Suppressor macrophage (primary cell): ENCODE measurements at regions not wholly inside any gene's neighbourhood (a gene's known extent, or its start where the extent isn't known, plus 50 kb on each side); places are given as distances from the start of the nearest gene placed in this dataset.

ENCODE experiments used
- DNase-seq, 4 experiments: peaks; one replicate each; pipeline ENCODE4 v3.0.0-alpha.2; 2020 to 2022

- no peak for DNase-seq
Observed at GRCh38 chr1:199163267-199163666, 524.4 kb downstream of the PTPRC start.

GRCh38 chr1:199163670-199164069 lies 524.8 kb downstream of the PTPRC start:
- no peak for DNase-seq

GRCh38 chr1:199167460-199167859 lies 528.6 kb downstream of the PTPRC start:
- no peak for DNase-seq

- DNase-seq: no peak
Observed at GRCh38 chr1:199168888-199169585, 530.2 kb downstream of the PTPRC start.

- DNase-seq: no peak
Observed at GRCh38 chr1:199170711-199171110, 531.9 kb downstream of the PTPRC start.

DNA sequence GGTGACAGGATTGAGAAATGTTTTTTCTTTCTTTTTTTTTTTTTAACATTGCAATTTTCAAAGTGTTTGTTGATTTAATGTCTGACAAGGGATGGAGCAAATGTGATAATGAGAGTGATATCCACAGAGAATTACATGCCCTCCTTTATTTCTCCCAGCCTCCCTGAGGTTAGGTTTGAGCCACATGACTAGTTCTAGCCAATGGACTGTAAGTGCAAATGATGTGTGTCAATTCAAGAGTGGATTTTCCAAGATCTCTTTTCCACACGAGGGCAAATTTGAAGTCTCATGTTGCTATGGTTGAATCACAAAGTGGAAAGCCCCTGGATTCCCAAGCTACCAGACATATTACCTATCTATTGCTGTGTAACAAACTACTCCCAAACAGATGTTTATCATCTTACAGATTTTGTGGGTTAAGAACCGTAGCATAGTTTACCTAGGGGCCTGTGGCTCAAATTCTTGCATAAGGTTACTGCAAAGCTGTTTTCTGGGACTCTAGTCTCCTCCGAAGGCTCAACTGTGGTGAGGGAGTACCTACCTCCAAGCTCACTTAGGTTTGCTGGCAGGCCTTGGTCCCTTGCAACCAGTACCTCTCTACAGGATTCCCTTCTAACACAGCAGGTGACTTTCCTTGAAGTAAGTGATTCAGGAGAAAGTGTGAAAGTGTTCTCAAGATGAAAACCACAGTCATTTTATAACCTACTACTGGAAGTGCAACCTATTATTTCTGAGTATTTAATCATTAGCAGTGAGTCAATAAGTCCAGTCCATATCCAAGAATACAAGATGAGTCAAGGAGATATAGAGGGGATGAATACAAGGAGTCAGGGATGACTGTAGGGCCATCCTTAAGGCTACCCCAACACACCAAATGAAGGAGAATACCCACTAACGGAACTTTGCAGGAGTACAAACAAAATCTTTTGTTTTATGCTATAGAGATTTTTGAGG lies 533.6 kb downstream of the PTPRC start:
- DNase-seq: no peak

GRCh38 chr1:199173356-199173755 lies 534.5 kb downstream of the PTPRC start:
- DNase-seq: peak in 2 of 4 experiments; percentile 10

DNA sequence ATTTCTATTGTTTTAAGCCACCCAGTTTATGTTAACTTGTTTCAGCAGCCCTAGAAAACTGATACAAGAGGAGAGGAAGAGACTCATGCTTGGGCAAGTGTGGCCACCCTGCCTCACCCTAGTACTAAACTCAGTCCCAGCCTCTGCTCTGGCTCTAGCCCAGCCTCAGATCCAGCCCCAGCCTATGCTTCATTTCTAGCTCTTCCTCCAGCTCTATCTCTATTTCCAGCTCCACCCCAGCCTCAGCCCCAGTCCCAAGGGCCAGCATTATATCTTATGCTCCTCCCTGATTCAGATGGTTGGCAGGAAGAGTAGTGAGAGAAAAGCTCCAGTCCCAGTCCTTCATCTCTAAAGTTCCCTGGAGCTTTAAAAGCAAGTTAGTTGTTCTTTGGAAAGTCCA lies 535.5 kb downstream of the PTPRC start:
- no peak for DNase-seq

GRCh38 chr1:199176713-199177112 lies 537.9 kb downstream of the PTPRC start:
- DNase-seq: no peak

GRCh38 chr1:199177241-199177640 lies 538.4 kb downstream of the PTPRC start:
- no peak for DNase-seq

- DNase-seq: no peak
Observed at GRCh38 chr1:199178646-199179045, 539.8 kb downstream of the PTPRC start.

DNA sequence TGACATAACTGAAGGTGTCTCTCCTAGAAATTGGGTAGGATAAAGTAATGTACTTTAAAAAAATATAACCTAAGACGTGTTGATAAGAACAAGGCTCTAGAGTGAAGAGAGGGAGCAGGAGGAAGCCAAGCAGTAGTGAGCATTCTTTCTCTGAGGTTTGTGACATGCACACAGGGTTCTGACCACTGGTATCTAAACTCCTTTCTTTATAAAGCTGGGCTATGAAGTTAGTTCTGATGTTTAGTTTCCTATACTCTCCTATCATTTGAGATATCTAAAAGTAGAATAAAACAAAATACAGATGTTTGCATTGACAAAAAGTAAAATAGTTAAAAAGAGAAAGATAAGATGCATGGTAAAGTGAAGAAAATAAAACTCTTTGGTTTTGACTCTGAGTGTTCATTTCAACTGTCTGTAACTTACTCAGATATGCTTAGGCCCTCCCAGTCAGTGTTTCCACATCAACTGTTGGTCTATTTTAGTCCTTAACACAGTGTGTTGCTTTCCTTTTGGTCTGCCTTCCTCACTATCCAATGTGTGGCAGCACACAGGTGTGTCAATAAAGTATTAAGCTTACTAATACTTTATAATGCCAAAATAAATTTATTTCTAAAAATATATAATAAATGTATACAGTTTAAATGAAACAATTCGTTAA lies 543.5 kb downstream of the PTPRC start:
- no peak for DNase-seq

DNA sequence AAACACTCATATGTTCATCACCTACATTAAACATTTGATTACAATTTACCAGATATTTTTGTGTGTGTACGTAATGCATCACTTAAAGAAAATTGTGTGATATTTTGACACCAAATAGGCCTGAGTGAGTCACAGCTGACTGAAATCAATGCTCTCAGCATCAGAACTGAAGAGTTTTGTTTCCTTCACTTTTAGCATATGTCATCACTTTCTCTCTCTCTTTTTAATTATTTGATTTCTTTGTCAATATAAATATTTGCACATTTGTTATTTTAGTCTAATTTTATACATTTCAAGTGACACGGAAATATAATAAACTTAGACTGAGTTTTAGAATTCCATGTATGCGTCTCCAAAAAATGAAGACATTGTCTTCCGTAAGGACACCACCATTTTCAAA lies 545.3 kb downstream of the PTPRC start:
- no peak for DNase-seq

DNA sequence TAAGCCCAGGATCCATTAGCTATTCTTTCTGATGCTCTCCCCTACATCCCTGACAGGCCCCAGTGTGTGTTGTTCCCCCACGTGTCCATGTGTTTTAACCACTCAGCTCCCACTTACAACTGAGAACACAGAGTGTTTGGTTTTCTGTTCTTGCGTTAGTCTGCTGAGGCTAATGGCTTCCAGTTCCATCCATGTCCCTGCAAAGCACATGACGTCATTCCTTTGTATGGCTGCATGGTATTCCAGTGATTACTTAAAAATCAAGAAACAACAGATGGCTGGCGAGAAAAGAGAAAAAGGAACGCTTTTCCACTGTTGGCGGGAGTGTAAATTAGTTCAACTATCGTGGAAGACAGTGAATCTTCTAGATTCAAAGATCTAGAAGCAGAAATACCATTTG lies 556.0 kb downstream of the PTPRC start:
- no peak for DNase-seq

- no peak for DNase-seq
Observed at GRCh38 chr1:199197695-199198094, 558.9 kb downstream of the PTPRC start.

DNA sequence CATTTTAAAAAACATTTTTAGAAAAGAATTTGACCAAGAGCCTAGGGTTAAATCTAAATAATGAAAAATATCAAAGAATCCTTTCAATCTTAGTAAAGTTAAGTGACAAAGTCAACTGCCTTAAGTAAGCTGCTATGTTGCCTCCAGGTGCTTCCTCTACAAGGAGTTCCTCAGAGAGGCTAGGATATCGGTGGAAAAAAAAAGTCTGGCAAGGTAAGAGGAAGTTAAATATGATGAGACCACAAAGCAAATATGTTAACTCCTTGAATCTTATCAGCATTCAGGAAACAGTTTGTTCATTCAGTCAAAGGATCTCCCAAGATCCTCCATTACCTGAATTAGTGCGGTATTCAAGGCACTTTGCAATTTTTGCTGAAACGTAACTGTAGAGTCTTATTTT lies 563.5 kb downstream of the PTPRC start:
- DNase-seq: no peak

DNA sequence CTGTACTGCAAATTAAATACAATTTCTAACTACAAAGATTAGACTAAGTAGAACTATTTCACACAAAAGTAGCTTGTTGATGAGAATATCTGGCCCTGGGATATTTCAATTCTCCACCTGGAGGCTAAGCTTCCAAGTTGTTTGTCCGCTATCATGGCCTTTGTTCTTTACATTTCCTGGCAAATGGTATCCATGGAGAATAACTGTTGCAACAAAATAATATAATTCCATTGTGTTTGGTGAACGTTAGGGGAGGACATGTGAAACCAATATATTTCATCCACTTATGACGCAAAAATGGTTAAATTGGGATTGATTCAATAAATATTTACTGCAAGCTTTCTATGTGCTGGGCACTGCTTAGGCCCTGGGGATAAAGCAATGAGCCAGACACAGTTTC lies 565.4 kb downstream of the PTPRC start:
- no peak for DNase-seq

- no peak for DNase-seq
Observed at GRCh38 chr1:199205740-199206441, 567.1 kb downstream of the PTPRC start.

DNA sequence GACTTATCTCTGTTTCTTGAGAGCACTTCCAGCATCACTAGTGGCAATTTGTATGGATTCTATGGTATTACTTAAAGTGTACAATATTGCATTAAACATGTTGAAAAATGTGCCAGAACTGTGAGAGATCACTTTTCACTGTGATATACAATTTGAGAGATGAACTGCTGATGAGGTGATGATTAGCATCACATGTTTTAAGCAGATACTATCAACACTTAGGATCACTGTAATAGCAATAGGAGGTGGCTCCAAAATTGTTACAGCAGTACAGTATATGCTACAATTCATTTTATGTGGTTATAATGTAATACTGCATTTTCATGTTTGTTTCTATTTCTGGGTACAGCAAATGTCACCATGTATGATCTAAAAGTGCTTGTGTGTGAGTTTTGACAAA lies 570.0 kb downstream of the PTPRC start:
- DNase-seq: no peak

DNA sequence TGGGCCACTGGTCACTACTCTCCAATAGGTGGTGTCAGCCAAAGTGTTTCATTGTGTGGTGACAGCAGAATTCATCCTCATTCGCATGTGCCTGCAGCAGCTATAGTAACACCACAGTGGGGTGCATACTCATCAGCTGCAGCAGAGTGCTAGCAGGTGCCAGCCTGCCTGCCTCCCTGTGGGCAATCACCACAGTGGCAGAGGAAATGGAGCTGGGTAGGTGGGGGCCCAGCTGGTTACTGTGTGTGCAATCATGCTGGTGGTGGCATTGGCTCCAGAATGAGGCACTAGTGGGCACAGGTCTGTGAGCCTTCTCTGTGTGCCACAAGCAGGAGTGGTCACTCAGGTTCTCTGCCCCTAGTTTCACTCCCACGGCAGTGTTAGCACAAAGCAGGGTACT lies 579.2 kb downstream of the PTPRC start:
- no peak for DNase-seq

DNA sequence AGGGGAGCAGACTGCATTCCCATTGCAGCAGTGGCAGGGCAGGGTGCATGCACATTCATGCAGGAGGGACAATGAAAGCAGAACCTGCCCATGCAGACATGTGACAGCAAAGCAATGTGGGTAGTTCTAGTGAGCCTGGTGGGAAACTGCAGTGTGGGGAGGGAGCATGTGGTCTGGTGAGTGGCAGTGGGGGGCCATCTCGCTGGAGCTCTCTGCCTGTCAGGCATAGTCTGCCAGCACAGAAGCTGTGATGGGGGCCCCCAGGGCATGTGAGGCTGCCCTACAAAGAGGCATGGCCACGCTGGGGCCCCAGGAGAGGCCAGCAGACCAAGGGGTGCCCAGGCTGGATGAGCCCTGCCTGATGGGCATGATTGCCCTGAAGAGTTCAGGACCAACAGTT lies 579.7 kb downstream of the PTPRC start:
- DNase-seq: no peak

DNA sequence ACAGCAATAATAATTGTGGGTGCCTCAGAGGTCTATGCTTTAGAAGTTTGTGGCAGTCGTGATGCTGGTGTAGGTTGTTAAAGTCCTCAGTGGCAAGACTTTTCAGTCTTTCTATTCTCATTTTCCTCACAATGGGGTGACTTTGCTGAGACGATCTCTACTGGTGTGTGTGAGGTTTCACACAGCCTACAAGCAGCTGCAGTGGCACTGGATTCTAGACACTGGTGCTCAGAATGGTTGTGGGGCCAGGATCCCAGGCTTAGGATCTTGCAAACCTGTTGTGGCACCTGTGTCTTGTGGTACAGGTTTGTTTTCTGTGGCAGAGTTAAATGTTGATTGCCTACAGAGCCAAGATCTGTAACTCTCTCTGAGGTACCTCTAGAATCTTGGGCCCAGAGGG lies 581.2 kb downstream of the PTPRC start:
- no peak for DNase-seq
